Esophagus muscularis mucosa (tissue), 4 donors: ENCODE measurements at regions not wholly inside any gene's neighbourhood (a gene's known extent, or its start where the extent isn't known, plus 50 kb on each side); places are given as distances from the start of the nearest gene placed in this dataset.

Experiments
- DNase-seq: peaks from one replicate; pipeline ENCODE4 v3.0.0-alpha.2; 2017; ENCODE audit errors: extremely low spot score
- H3K27ac ChIP-seq, 4 donors: fragments of 200-600 bp; sonication (generic); replicated peaks in 1 of 4; 1 replicate in 3 of 4; 2 replicates in 1 of 4; pipeline ENCODE4 v1.5.1; 2016 to 2019; ENCODE audit warnings: mild to moderate bottlenecking in 1 of 4
- H3K27me3 ChIP-seq, 4 donors: fragments of 200-600 bp; sonication (generic); one replicate each; pipeline versions ENCODE4 v1.5.1 to v1.6.0; 2016 to 2019
- H3K36me3 ChIP-seq, 4 donors: fragments of 200-600 bp; sonication (generic); one replicate each; pipeline ENCODE4 v1.5.1; 2016 to 2019
- H3K4me1 ChIP-seq, 4 donors: fragments of 200-600 bp; sonication (generic); one replicate each; pipeline ENCODE4 v1.5.1; 2016 to 2019
- H3K4me3 ChIP-seq, 4 donors: fragments of 200-600 bp; sonication (generic); 1 replicate in 2 of 4; 2 replicates in 2 of 4; pipeline ENCODE4 v1.5.1; 2016 to 2019; ENCODE audit warnings: mild to moderate bottlenecking in 4 of 4, moderate library complexity in 1 of 4
- H3K9me3 ChIP-seq, 4 donors: fragments of 200-600 bp; sonication (generic); 1 replicate in 3 of 4; 2 replicates in 1 of 4; pipeline ENCODE4 v1.5.1; 2016 to 2019
- EP300 ChIP-seq: sonication (generic); formaldehyde crosslinking; IDR thresholded peaks from one replicate; pipeline ENCODE4 v1.6.1; 2017; ENCODE audit warnings: antibody characterized with exemption
- POLR2A ChIP-seq: fragments of 450-650 bp; IDR thresholded peaks from one replicate; pipeline ENCODE4 v1.6.1; 2017; ENCODE audit warnings: antibody characterized with exemption, moderate library complexity, mild to moderate bottlenecking, low read depth
- POLR2AphosphoS5 ChIP-seq, 2 donors: sonication (generic); formaldehyde crosslinking; IDR thresholded peaks; one replicate each; pipeline ENCODE4 v1.6.1; 2017; ENCODE audit warnings: antibody characterized with exemption in 2 of 2
- WGBS: methylation state at CpG from one replicate; pipeline ENCODE4 v1.1.5; 2018; 5-methylcytosine and 5-hydroxymethylcytosine counted together
- intact Hi-C: fragments of 100-400 bp; cut with DNase I; formaldehyde crosslinking; loops from one replicate; pipeline ENCODE4 v1.15.1; 2023
- TF ChIP-seq, protein P1 (sequence below), 3 experiments: fragments of 200-600 bp in 2 of 3; fragments of 450-650 bp in 1 of 3; sonication (generic) in 2 of 3; IDR thresholded peaks; one replicate each; pipeline ENCODE4 v1.5.1; 2017 to 2019; ENCODE audit warnings: antibody characterized with exemption in 3 of 3, mild to moderate bottlenecking in 2 of 3, moderate library complexity in 1 of 3

DNA sequence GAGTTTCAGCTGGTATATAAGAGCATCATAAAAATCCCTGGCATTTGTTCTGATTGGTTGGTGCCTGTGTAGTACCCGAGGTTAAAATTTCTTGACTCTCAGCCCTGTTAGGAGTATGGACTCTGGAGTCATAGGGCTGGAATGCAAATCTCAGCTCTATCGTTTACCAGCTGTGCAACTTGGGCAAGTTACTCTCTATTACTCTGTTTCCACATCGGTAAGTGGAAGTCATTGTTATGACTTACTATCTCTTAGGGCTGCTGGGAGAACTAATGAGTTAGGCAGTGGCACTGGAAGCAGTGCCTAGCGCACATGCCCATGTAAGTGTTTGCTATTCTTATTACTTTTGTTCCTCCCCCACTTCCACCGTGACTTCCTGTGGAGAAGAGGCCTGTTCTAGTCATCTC is 141.6 kb downstream of the BOD1 start:
- no peaks in the 10 kb centered on the region for H3K27me3 ChIP-seq
- no peak for TF ChIP-seq POLR2A
- peak in 1 of 2 donors; percentile 56 for TF ChIP-seq POLR2AphosphoS5 (IDR thresholded peaks at IDR 0.05)
- WGBS, result 48% methylated on average over 5 of the region's 5 CpGs
- H3K27ac ChIP-seq, result peak overlapping the region; percentile 83 to 94 (median 94)
- H3K9me3 ChIP-seq, result no peaks in the 10 kb centered on the region
- H3K36me3 ChIP-seq, result no peaks in the 10 kb centered on the region
- peak overlapping the region in 1 of 4 donors; percentile 12 for H3K4me3 ChIP-seq
- DNase-seq, result no peak
- H3K4me1 ChIP-seq, result peaks cover 38 to 90% (median 82%) of the 10 kb centered on the region in 4 donors
- intact Hi-C loops, result loop anchor here (5.0 kb wide), 1 partner anchor 148 kb away; the partner anchor contains the start of gene STC2

DNA sequence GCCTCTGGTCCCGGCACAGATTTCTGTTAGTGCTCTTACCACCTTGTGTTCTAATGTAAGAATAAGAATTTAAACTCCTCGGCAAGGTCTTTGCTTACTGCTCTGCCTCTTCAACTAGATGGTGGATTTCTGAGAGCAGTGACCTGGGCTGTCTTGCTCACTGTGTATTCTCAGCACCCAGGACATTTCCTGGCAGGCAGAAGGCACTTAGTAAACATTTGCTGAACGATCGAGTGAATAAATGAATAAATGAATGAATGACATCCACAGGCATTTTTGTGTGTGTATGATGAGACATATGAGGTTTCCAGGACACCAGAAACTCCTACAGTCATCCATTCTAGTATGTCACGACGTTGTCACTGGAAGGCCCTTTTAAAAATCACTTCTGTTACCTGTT is 143.2 kb downstream of the BOD1 start:
- H3K4me1 ChIP-seq, result peaks cover 36 to 88% (median 79%) of the 10 kb centered on the region in 4 donors
- H3K36me3 ChIP-seq, result no peaks in the 10 kb centered on the region
- H3K27me3 ChIP-seq, result no peaks in the 10 kb centered on the region
- no peak for DNase-seq
- TF ChIP-seq POLR2AphosphoS5 (IDR thresholded peaks at IDR 0.05) (peak; percentile 21 to 30), POLR2A (no peak), EP300 (peak; percentile 81)
- TF ChIP-seq, protein P1, sequence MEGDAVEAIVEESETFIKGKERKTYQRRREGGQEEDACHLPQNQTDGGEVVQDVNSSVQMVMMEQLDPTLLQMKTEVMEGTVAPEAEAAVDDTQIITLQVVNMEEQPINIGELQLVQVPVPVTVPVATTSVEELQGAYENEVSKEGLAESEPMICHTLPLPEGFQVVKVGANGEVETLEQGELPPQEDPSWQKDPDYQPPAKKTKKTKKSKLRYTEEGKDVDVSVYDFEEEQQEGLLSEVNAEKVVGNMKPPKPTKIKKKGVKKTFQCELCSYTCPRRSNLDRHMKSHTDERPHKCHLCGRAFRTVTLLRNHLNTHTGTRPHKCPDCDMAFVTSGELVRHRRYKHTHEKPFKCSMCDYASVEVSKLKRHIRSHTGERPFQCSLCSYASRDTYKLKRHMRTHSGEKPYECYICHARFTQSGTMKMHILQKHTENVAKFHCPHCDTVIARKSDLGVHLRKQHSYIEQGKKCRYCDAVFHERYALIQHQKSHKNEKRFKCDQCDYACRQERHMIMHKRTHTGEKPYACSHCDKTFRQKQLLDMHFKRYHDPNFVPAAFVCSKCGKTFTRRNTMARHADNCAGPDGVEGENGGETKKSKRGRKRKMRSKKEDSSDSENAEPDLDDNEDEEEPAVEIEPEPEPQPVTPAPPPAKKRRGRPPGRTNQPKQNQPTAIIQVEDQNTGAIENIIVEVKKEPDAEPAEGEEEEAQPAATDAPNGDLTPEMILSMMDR (IDR thresholded peaks at IDR 0.05), result no peak
- no peaks in the 10 kb centered on the region for H3K9me3 ChIP-seq
- 62% methylated on average over 6 of the region's 6 CpGs for WGBS
- peak overlapping the region; percentile 83 to 94 (median 94) for H3K27ac ChIP-seq
- intact Hi-C loops, result loop anchor here (5.0 kb wide), 1 partner anchor 146 kb away; the partner anchor contains the start of gene STC2
- H3K4me3 ChIP-seq, result peak overlapping the region in 1 of 4 donors; percentile 1

DNA sequence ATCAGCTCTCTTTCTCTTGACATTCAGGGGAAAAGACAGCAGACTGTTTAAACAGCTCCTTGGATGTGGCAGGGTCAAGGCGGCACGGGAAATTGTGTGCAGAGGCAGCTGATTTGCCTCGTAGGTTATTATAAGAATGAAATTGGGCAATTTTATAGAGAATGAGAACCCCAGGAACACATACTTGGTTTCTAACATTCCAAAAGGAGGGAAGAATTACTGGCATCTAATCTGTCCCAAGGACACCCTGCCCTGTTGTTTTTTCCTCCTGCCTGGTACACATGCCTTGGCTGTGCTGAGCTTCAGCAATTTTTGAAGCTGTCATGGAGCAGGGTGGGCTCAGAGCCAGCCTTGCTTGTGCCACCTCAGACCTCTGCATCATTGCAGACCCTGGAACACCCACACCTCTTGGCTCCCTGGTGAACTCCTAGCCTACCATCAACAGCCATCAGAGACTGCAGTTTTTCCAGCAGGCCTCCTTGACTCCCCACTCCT is 143.6 kb downstream of the BOD1 start:
- Histone ChIP-seq H3K4me3 (peak overlapping the region in 2 of 4 donors; percentile 1 to 33), H3K9me3 (no peaks in the 10 kb centered on the region), H3K27me3 (no peaks in the 10 kb centered on the region), H3K4me1 (peaks cover 31 to 87% (median 77%) of the 10 kb centered on the region in 4 donors), H3K27ac (peak overlapping the region; percentile 83 to 94 (median 94)), H3K36me3 (no peaks in the 10 kb centered on the region)
- DNase-seq, result no peak
- TF ChIP-seq POLR2AphosphoS5 (IDR thresholded peaks at IDR 0.05), result peak in 1 of 2 donors; percentile 9
- TF ChIP-seq, protein P1 (IDR thresholded peaks at IDR 0.05), result no peak
- peak; percentile 58 for TF ChIP-seq EP300
- no peak for TF ChIP-seq POLR2A
- 46% methylated on average over 3 of the region's 3 CpGs for WGBS
- intact Hi-C loops, result loop anchor here (5.0 kb wide), 1 partner anchor 146 kb away; the partner anchor contains the start of gene STC2

DNA sequence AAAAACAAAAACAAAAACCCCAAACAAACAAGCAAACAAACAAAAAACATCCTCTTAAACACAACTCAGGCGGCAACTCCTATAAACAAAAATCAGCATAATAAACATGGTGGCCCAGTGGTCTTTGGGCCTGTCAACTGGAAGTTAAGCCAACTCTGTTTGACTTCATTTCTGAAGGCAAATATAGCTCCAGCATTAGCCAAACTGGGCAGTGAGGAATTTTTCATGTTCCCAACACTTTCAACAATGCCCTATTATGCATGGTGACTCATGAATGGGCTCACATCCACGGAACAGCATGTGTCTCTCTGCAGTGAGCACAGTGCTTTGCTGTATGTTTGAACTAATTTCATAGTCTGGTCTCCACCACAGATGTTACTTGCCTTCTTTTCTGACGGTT is 143.9 kb upstream of the STC2 start:
- peak overlapping the region; percentile 83 to 94 (median 94) for H3K27ac ChIP-seq
- peaks cover 30 to 87% (median 72%) of the 10 kb centered on the region in 4 donors for H3K4me1 ChIP-seq
- no peaks in the 10 kb centered on the region for H3K27me3 ChIP-seq
- 34% methylated on average over 3 of the region's 3 CpGs for WGBS
- TF ChIP-seq EP300, result peak; percentile 94
- TF ChIP-seq, protein P1 (IDR thresholded peaks at IDR 0.05), result no peak
- TF ChIP-seq POLR2AphosphoS5 (IDR thresholded peaks at IDR 0.05), result peak; percentile 94 to 97
- TF ChIP-seq POLR2A, result no peak
- H3K36me3 ChIP-seq, result no peaks in the 10 kb centered on the region
- intact Hi-C loops, result loop anchor here (5.0 kb wide), 1 partner anchor 145 kb away; the partner anchor contains the start of gene STC2
- H3K4me3 ChIP-seq, result no peak overlapping the region
- H3K9me3 ChIP-seq, result no peaks in the 10 kb centered on the region
- DNase-seq, result peak; percentile 96

DNA sequence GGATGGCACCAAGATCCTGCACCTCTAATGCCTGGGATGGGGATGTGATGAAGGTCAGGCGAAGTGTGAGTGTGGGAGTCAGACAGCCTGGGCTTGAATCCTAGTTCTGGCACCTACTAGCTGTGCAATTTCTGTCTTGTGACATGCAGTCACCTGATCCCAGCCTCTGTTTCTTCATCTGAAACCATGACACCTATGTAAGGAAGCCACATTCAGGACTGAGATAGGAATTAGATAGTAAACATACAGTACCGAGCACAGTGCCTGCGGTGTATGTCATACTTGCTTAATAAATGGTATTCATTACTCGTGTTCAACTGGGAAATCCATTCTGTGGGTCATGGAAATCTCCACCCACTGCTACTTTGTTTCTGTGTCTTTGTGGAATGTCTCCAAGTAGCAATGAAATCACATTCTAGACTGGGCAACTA is 140.6 kb upstream of the STC2 start:
- H3K4me1 ChIP-seq, result peaks cover 23 to 55% (median 43%) of the 10 kb centered on the region in 4 donors
- intact Hi-C loops, result no loop called here
- H3K27me3 ChIP-seq, result no peaks in the 10 kb centered on the region
- 65% methylated on average over 4 of the region's 4 CpGs for WGBS
- TF ChIP-seq POLR2A (no peak), POLR2AphosphoS5 (IDR thresholded peaks at IDR 0.05) (peak; percentile 23 to 41)
- peak overlapping the region; percentile 28 to 47 (median 40) for H3K27ac ChIP-seq
- no peak for DNase-seq
- H3K9me3 ChIP-seq, result peaks cover 0 to 6% (median 0%) of the 10 kb centered on the region in 4 donors
- no peaks in the 10 kb centered on the region for H3K36me3 ChIP-seq
- no peak overlapping the region for H3K4me3 ChIP-seq
